Esophagus squamous epithelium (tissue), 5 donors: ENCODE measurements at regions not wholly inside any gene's neighbourhood (a gene's known extent, or its start where the extent isn't known, plus 50 kb on each side); places are given as distances from the start of the nearest gene placed in this dataset.
"Not testable (repeated sequence)": the region's sequence is repeated elsewhere in the genome, so short reads cannot be mapped to it uniquely, and the experiment has no call there.

Experiments used
- DNase-seq: peaks from one replicate; lab custom pipeline; 2025; lab: John Stamatoyannopoulos, UW
- H3K27ac ChIP-seq, 4 donors: fragments of 200-600 bp; sonication (generic); one replicate each; pipeline ENCODE4 v1.5.1; 2016 to 2019; ENCODE audit warnings: mild to moderate bottlenecking in 1 of 4
- H3K27me3 ChIP-seq, 4 donors: fragments of 200-600 bp; sonication (generic); 1 replicate in 3 of 4; 2 replicates in 1 of 4; pipeline versions ENCODE4 v1.5.1 to v1.6.0; 2017 to 2021; ENCODE audit warnings: antibody characterized with exemption in 1 of 4
- H3K36me3 ChIP-seq, 3 donors: fragments of 200-600 bp; sonication (generic); one replicate each; pipeline ENCODE4 v1.5.1; 2016 to 2019
- H3K4me1 ChIP-seq, 3 donors: fragments of 200-600 bp; sonication (generic); one replicate each; pipeline ENCODE4 v1.5.1; 2017 to 2019
- H3K4me3 ChIP-seq, 4 donors: fragments of 200-600 bp; sonication (generic); 1 replicate in 3 of 4; 2 replicates in 1 of 4; pipeline ENCODE4 v1.5.1; 2016 to 2019; ENCODE audit warnings: mild to moderate bottlenecking in 2 of 4, moderate library complexity in 1 of 4
- H3K9me3 ChIP-seq, 3 donors: fragments of 200-600 bp; sonication (generic); one replicate each; pipeline ENCODE4 v1.5.1; 2016 to 2019
- POLR2A ChIP-seq, 4 donors: fragments of 450-650 bp; IDR thresholded peaks; one replicate each; pipeline ENCODE4 v1.6.1; 2017; ENCODE audit warnings: antibody characterized with exemption in 4 of 4, mild to moderate bottlenecking in 4 of 4, moderate library complexity in 3 of 4
- WGBS, 2 donors: methylation state at CpG; one replicate each; pipeline ENCODE4 v1.1.5; 2018; 5-methylcytosine and 5-hydroxymethylcytosine counted together
- intact Hi-C: fragments of 100-400 bp; cut with DNase I; formaldehyde crosslinking; loops from one replicate; pipeline ENCODE4 v1.15.0; 2022
- TF ChIP-seq, protein P1 (sequence below), 6 experiments: fragments of 450-650 bp in 4 of 6; fragments of 200-600 bp in 2 of 6; sonication (generic) in 2 of 6; IDR thresholded peaks; one replicate each; pipeline ENCODE4 v1.5.1; 2016 to 2019; ENCODE audit warnings: antibody characterized with exemption in 6 of 6, mild to moderate bottlenecking in 4 of 6, moderate library complexity in 4 of 6
- donor health status: DM: yes; HTN: yes; CAD: no.

DNA sequence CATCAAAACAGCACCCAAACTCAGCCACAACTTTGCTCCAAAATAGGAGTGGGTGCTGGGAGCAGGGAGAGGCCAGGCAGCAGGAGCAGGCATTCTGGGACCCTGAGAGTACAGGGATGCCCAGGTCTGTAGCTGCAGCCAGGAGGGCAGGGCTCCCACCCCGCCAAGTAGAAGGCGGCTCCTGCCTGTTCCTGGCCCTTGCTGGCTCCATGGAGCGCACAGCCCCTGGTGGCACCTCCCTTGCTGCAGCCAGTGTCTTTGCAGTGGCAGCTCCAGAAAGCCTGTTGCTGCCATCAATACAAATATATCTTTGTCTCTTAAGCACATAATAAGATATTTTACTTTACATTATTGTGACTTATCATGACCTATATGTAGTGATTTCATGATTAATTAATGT lies 1096.5 kb downstream of the FSCB start:
- TF ChIP-seq, protein P1, sequence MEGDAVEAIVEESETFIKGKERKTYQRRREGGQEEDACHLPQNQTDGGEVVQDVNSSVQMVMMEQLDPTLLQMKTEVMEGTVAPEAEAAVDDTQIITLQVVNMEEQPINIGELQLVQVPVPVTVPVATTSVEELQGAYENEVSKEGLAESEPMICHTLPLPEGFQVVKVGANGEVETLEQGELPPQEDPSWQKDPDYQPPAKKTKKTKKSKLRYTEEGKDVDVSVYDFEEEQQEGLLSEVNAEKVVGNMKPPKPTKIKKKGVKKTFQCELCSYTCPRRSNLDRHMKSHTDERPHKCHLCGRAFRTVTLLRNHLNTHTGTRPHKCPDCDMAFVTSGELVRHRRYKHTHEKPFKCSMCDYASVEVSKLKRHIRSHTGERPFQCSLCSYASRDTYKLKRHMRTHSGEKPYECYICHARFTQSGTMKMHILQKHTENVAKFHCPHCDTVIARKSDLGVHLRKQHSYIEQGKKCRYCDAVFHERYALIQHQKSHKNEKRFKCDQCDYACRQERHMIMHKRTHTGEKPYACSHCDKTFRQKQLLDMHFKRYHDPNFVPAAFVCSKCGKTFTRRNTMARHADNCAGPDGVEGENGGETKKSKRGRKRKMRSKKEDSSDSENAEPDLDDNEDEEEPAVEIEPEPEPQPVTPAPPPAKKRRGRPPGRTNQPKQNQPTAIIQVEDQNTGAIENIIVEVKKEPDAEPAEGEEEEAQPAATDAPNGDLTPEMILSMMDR (IDR thresholded peaks at IDR 0.05): no peak
- no peak for TF ChIP-seq POLR2A (IDR thresholded peaks at IDR 0.05)

DNA sequence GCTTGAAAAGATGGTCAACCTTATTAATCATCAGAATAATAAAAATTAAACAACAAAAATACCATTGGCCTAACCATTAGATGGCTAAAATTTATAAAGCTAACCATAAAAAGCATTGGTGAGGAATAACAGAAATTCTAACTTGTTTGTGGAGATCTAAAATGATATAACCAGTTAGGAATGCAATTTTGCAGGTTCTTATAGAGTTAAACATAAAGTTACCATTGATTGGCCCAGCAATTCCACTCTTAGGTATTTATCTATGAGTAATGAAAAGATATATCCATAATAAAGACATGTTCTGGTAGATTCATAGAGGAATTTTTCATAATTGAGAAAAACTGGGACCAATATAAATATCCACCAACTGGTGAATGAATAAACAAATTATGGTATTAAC lies 1098.6 kb downstream of the FSCB start:
- Histone ChIP-seq H3K27me3 (no peaks in the 10 kb centered on the region), H3K27ac (no peak overlapping the region), H3K4me3 (no peak overlapping the region), H3K9me3 (peaks cover 0 to 6% (median 0%) of the 10 kb centered on the region in 3 donors), H3K36me3 (no peaks in the 10 kb centered on the region), H3K4me1 (no peaks in the 10 kb centered on the region)
- no peak for TF ChIP-seq POLR2A (IDR thresholded peaks at IDR 0.05)
- TF ChIP-seq, protein P1 (IDR thresholded peaks at IDR 0.05): no peak
- no peak for DNase-seq
- intact Hi-C loops: no loop called here

More for the DNA sequence above, 1096.5 kb downstream of the FSCB start:
- no peaks in the 10 kb centered on the region for H3K4me1 ChIP-seq
- H3K4me3 ChIP-seq: no peak overlapping the region
- intact Hi-C loops: no loop called here
- H3K36me3 ChIP-seq: no peaks in the 10 kb centered on the region
- no peaks in the 10 kb centered on the region for H3K27me3 ChIP-seq
- H3K9me3 ChIP-seq: peaks cover 0 to 6% (median 0%) of the 10 kb centered on the region in 3 donors
- no peak overlapping the region for H3K27ac ChIP-seq
- WGBS, 2 donors: 55 to 61% methylated on average over 3 of the region's 3 CpGs
- DNase-seq: no peak

DNA sequence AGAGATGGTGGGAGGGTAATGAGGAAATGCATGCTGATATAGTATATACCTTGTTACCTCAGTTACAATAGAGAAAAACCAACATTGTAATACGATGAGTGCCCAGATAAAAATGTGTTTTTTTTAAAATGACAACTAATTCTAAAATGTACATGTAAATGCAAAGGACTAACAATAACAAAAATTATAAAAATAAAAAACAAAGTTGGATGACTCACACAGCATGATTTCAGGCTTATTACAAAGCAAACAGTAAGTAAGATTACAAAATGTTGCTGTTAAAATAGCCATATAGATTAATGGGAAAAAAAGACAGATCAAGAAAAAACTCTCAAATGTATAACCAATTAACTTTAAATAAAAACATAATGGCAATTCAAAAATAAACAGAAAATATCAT lies 1099.4 kb downstream of the FSCB start:
- no peaks in the 10 kb centered on the region for H3K27me3 ChIP-seq
- H3K4me1 ChIP-seq: no peaks in the 10 kb centered on the region
- no peak overlapping the region for H3K27ac ChIP-seq
- WGBS, 2 donors: 65 to 67% methylated on average over 1 of the region's 1 CpG
- H3K9me3 ChIP-seq: peaks cover 0 to 6% (median 0%) of the 10 kb centered on the region in 3 donors
- intact Hi-C loops: no loop called here
- no peak overlapping the region for H3K4me3 ChIP-seq
- no peaks in the 10 kb centered on the region for H3K36me3 ChIP-seq
- TF ChIP-seq POLR2A (IDR thresholded peaks at IDR 0.05): no peak
- TF ChIP-seq, protein P1 (IDR thresholded peaks at IDR 0.05): no peak
- no peak for DNase-seq

DNA sequence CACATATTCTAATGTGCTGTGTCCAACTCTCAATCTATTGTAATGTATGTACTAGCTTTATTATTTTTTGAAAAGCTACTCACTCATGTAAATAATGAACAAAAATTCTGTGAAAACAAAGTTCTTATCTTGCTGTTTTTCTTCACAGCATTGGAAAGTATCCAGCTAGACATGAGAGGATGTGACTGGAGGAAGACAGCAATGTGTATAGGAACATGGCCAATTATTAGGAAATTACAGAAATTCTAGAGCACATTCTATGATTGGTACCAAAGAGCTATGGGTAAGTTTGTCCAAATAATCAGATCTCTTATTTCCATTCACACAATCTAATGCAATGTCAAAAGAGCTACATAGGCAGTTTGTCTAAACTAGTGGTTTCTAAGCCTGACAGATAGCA lies 1100.2 kb downstream of the FSCB start:
- H3K4me1 ChIP-seq: no peaks in the 10 kb centered on the region
- no peaks in the 10 kb centered on the region for H3K36me3 ChIP-seq
- no peaks in the 10 kb centered on the region for H3K27me3 ChIP-seq
- H3K9me3 ChIP-seq: peaks cover 0 to 6% (median 0%) of the 10 kb centered on the region in 3 donors
- intact Hi-C loops: no loop called here
- H3K4me3 ChIP-seq: no peak overlapping the region
- H3K27ac ChIP-seq: no peak overlapping the region
- no peak for DNase-seq
- TF ChIP-seq POLR2A (IDR thresholded peaks at IDR 0.05): no peak
- TF ChIP-seq, protein P1 (IDR thresholded peaks at IDR 0.05): no peak

DNA sequence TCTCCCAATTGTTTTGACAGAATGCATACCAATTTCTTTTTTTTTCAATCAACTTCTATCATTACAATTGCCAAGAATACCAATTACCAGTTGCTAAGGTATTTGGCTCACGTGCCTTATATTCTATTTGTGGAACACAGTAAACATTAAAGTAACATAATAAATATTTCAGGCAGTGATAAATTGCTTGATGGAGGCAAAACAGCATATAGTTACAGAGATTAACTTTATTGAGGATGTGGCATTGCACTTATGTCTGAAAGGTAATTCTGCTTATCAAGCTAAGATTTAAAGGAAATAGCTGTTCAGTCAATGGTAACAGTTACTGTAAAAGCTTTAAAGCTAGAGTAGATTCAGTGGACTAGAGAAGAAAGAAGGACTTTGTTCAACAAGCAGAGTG lies 1107.8 kb downstream of the FSCB start:
- DNase-seq: no peak
- intact Hi-C loops: no loop called here
- WGBS, 2 donors: 13 to 15% methylated on average over 1 of the region's 1 CpG
- no peak overlapping the region for H3K4me3 ChIP-seq
- TF ChIP-seq, protein P1 (IDR thresholded peaks at IDR 0.05): no peak
- TF ChIP-seq POLR2A (IDR thresholded peaks at IDR 0.05): no peak
- no peaks in the 10 kb centered on the region for H3K9me3 ChIP-seq
- no peak overlapping the region for H3K27ac ChIP-seq
- H3K36me3 ChIP-seq: no peaks in the 10 kb centered on the region
- H3K27me3 ChIP-seq: no peaks in the 10 kb centered on the region
- no peaks in the 10 kb centered on the region for H3K4me1 ChIP-seq

DNA sequence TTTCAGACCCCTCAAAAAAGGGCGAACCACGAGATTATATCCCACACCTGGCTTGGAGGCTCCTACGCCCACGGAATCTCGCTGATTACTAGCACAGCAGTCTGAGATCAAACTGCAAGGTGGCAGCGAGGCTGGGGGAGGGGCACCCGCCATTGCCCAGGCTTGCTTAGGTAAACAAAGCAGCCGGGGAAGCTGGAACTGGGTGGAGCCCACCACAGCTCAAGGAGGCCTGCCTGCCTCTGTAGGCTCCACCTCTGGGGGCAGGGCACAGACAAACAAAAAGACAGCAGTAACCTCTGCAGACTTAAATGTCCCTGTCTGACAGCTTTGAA lies 1136.6 kb downstream of the FSCB start:
- H3K9me3 ChIP-seq, H3K4me3 ChIP-seq, DNase-seq, H3K4me1 ChIP-seq, H3K27ac ChIP-seq, H3K36me3 ChIP-seq, intact Hi-C loops, H3K27me3 ChIP-seq: not testable (repeated sequence)
- no CpG with 5 or more reads among the region's 8 CpGs for WGBS, 2 donors
